ENCODE measurements at regions not wholly inside any gene's neighbourhood (a gene's known extent, or its start where the extent isn't known, plus 50 kb on each side); places are given as distances from the start of the nearest gene placed in this dataset.
"Not testable (repeated sequence)": the region's sequence is repeated elsewhere in the genome, so short reads cannot be mapped to it uniquely, and the experiment has no call there.

DNA sequence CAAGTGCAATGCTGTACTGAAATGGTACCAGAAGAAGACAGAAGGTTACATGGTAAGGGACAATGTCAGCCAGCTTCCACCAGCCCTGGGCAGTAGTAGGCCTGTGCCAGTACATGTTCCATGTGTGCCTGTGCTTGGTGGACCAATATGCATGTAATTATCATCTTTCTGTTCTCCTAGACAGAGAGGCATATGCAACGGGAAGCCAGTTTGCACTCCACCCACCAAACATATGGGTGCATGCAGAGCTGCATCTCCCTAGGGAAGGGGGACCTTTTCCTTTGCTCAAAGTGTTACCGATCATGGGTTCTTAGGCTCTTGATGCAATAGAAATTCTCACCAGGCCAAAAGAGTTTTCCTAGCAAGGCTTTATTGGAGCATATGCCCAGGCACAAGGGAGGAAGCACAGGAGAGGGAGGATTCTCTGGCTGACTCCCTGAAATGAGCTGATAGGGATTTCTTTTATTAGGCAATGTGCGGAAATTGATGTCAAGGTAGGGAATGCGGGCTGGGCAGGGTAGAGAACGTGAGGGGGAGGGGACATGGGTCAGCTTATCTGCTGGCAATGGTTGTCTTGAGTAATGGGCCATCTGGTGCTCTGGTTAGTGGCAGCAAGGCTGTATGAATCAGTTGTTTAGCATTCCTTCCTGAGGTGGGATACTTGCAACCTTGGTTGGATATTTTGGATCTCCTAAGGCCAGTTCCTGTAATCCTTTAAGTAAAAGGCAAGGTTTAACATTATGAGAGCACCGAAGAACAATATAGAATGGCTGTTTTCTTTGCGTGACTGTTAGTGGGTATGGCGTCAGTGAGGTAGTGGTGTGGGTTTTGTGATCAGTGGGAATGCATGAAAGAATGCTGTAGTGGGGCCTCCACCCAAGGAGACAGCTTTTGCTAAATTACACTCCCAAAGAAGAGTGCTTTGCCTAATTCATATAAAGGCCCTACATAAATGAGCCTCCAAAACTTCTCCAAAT, 102.5 kb downstream of the CDRT15L2 start:
- not testable (repeated sequence) for DNase-seq (ENCODE audit: low read depth in 2 of 2)

DNA sequence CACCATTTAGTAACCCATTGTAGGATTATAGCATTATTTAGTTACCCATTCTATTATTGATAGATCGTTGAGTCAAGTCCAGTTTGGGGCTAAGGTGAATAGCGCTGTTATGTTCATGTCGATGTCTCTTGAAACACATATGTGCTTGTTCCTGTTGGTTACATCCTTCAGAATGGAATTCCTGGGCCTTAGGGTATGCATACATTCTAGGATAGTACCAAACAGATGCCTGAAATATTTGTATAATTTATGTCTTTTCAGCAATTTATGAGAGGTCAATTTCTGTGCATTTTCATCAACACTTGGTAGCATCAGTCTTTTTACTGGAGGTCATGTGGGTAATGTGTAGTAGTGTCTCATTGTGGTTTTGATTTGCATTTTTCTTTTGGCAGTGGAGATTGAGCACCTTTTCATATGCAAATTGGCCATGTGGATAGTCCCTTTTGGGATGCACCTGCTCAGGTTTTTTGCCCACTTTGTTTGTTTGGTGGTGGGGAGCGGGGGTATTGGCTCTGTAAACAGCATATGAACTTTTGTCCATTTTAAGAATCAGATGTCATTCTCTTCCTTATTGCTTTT, 104.2 kb downstream of the CDRT15L2 start:
- DNase-seq (ENCODE audit: low read depth in 2 of 2) = not testable (repeated sequence)

DNA sequence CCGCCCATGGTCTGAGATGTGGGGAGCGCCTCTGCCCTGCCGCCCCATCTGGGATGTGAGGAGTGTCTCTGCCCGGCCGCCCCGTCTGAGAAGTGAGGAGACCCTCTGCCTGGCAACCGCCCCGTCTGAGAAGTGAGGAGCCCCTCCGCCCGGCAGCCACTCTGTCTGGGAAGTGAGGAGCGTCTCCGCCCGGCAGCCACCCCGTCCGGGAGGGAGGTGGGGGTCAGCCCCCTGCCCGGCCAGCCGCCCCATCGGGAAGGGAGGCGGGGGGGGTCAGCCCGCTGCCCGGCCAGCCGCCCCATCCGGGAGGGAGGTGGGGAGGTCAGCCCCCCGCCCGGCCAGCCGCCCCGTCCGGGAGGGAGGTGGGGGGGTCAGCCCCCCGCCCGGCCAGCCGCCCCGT, 105.5 kb downstream of the CDRT15L2 start:
- not testable (repeated sequence) for DNase-seq (ENCODE audit: low read depth in 2 of 2)

DNA sequence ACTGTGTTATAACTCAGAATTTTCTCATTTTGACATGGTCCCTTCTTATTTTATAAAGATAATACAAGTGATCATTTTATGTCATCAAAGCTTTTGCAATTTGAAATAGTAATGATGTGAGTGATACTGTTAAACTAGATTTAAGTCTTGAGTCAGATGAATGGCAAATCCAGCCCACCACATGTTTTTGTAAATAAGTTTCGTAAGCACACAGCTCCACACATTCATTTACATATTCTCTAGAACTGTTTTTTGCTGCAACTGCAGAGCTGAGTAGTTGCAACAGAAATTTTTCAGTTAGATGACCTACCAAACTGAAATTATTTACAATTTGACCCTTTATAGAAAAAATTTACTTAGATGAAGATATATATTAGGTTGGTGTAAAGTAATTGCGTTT, 108.1 kb downstream of the CDRT15L2 start:
- not testable (repeated sequence) for DNase-seq (ENCODE audit: low read depth in 2 of 2)

- not testable (repeated sequence) for DNase-seq (ENCODE audit: low read depth in 2 of 2)
Observed at GRCh38 chr17:20689170-20689749, 109.7 kb downstream of the CDRT15L2 start.

DNA sequence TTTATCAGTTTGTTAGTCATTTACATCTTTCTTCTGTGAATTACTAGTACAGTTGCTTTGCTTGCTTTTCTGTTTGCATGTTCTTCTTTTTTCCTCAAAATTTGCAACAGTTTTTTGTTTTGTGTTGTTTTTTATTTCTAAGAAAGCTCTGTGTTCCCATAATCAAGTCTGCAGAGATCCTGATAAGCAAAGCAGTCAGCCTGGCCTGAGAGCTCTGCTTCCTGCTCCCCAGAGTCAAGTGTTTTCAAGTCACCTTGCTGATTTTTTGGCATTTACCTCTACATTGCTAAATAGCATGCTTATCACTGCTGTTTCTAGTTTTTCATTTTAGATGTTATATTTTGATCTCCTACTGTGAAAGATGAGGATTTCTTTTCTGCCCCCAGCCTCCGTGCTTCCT, 113.2 kb downstream of the CDRT15L2 start:
- DNase-seq (ENCODE audit: low read depth in 2 of 2) = not testable (repeated sequence)

- not testable (repeated sequence) for DNase-seq (ENCODE audit: low read depth in 2 of 2)
Observed at GRCh38 chr17:20695871-20696270, 116.3 kb downstream of the CDRT15L2 start.

DNA sequence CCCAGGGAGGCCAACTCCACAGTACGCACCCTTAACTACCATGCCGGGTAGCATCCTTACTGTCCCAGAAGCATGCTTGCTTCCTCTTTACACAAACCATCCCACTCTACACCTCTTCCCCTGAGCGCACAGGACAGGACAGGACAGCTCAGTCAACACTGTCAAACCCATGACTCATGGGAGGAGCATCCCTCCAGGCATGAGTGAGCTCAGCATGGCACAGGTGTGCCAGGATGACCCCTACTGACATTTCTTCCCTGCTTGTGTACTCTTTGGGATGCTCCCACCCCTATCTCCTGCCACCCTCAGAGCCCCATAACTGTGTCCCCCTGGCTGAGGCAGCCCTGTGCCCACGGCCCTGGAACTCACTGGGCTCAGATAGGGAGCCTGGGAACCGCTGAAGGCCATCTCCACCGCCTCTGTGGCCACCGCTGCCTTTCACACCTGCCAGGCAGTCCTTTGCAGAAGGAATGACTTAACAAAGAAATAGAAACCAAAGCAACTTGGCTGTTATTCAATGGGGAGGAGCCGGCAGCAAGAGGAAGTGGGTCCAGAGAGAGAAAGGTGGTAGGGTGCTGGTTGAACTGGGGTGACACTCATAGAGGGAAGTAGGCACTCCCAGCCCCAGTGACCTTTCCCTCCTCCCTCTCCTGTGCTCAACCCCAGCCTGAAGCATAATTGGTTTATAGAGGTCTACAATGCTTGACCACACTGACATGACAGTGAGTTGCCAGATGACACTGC, 119.1 kb downstream of the CDRT15L2 start:
- not testable (repeated sequence) for DNase-seq (ENCODE audit: low read depth in 2 of 2)

DNA sequence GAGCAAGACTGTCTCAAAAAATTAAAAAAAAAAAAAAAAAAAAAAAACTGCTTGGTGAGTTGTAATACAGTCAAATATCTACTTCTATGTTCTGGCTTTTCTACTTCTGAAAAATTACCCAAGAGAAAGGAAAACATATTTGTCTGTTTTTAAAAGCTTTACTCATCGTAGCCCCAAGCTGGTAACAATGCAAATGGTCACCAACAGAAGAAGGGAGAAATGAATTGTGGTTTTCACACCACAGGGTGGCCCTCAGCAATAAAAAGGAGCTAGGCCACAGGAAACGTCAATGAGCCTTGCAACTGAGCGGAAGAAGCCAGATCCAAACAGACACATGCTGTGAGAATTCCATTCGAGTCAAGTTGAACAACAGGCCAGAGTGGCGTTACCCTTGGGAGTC, 121.0 kb downstream of the CDRT15L2 start:
- DNase-seq (ENCODE audit: low read depth in 2 of 2) = not testable (repeated sequence)

DNA sequence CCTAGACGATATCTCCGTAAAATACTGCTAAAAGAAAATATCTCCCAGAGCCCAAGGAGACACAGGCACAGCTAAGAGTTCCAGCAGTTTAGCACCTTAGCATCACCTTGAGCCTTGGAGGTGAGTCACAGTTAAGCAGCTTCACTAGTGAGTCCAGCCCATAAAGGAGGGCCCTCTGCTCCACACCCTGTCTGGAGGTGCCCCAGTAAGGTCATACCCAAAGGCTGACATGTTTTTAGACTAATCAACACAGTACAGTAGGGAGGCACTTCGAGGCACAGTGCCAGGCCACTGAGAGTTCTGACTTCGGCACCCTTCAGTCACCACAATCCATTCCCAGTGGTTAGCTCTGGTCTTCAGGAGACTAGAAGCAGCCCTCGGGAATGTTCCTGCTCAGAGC, 121.8 kb downstream of the CDRT15L2 start:
- DNase-seq (ENCODE audit: low read depth in 2 of 2) = not testable (repeated sequence)

DNA sequence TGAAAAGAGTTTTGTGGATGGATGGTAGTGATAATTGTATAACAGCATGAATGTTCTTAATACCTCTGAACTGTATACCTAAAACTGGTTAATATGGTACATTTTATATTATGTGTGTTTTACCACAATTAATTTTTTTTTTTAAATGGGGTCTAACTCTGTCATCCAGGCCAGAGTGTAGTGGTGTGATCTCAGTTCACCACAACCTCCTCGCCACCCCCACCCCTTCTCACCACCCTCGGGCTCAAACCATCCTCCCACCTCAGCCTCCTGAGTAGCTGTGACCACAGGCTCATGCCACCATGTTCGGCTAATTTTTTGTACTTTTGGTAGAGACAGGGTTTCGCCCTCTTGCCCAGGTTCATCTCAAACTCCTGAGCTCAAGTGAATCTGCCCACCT, 123.2 kb downstream of the CDRT15L2 start:
- no peak for DNase-seq (ENCODE audit: low read depth in 2 of 2)

- DNase-seq (ENCODE audit: low read depth in 2 of 2) = no peak
Observed at GRCh38 chr17:20703781-20704180, 124.3 kb downstream of the CDRT15L2 start.

- DNase-seq (ENCODE audit: low read depth in 2 of 2) = not testable (repeated sequence)
Observed at GRCh38 chr17:20705186-20705585, 125.7 kb downstream of the CDRT15L2 start.

DNA sequence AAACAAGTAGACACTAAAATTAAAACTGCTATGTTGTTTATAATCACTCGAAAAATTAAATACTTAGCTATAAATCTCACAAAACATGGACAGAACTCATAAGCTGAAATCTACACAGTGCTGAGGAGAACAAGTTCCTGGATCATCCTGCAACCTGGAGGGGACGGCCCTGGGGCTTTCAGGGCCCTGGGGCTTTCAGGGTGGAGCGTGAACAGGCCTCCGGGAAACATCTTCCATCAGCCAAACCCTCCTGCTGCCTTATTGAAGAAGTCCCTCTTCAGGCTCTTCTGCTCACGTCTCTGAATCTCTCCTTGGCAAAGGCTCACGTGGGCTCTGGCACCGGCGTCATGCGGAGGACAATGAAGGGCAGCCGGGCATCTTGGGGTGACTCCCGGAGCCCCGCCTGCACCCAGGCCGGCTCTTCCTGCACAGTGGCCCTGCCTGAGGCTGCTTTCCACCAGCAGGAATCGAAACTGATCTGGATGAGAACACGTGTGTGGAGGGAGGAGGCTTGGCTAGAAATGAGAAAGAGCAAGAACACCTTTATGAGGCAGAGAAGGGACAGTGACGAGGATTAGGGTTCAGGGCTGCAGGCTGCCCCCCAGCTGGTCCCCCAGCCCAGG, 127.3 kb downstream of the CDRT15L2 start:
- no peak for DNase-seq (ENCODE audit: low read depth in 2 of 2)

GRCh38 chr17:20708821-20709220, 129.3 kb downstream of the CDRT15L2 start:
- DNase-seq (ENCODE audit: low read depth in 2 of 2) = not testable (repeated sequence)

- not testable (repeated sequence) for DNase-seq (ENCODE audit: low read depth in 2 of 2)
Observed at GRCh38 chr17:20716481-20716880, 137.0 kb downstream of the CDRT15L2 start.

DNA sequence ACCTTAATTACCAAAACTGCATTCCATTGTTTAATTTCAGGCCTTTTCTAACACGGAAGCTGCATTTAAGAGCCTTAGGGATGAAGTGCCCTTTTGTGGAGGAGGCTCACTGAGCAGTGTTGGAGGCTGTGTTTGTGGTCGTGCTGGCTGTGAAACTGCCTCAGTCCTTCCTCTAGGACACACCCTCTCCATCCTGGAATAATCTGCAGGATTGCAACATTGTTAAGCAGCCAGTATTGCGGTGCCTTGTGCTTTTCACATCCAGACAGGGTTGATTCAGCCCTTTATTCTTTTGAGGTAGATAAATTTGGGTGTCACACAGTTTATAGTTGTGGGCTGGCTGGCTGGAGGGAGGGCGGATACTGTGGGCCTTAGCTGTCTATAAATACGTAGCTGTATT, 141.6 kb downstream of the CDRT15L2 start:
- DNase-seq (ENCODE audit: low read depth in 2 of 2) = no peak

DNA sequence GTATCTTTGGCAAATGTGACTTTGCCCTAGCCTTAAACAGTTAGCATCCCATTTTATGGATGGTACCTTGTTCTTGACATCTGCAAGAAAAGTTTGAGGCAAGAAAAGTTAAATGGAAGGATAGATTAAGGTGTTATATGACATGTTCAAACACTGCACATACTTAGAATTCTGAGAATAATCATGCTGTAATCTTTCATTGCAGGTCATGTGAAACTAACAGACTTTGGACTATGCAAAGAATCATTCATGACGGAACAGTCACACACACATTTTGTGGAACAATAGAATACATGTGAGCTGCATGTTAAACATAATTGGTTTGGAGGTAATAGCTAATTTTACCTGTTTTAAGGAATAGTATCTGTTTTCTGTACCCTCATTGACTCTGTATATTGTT, 144.9 kb downstream of the CDRT15L2 start:
- DNase-seq (ENCODE audit: low read depth in 2 of 2) = not testable (repeated sequence)

- not testable (repeated sequence) for DNase-seq (ENCODE audit: low read depth in 2 of 2)
Observed at GRCh38 chr17:20727201-20727600, 147.7 kb downstream of the CDRT15L2 start.

- DNase-seq (ENCODE audit: low read depth in 2 of 2) = no peak
Observed at GRCh38 chr17:20728181-20728580, 148.7 kb downstream of the CDRT15L2 start.

DNA sequence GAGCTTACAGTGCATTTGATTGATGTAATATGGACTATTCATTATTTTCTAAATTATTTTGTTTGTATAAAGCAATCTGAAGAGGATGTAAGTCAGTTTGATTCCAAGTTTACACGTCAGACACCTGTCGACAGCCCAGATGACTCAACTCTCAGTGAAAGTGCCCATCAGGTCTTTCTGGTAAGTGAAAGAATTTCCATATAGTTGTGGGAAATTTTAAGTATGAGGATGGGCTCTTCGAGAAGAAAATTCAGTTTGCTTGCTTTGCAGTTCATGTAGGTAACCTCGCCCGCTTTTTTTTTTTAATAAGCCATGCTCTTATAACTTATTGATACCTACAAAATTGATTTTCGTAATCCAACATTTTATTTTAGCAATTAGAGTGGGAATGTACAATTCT, 151.6 kb downstream of the CDRT15L2 start:
- DNase-seq (ENCODE audit: low read depth in 2 of 2) = not testable (repeated sequence)

All from stimulated activated CD8-positive, alpha-beta memory T cell treated with anti-CD3 and anti-CD28 coated beads, Interleukin-15, amount 100 ng/mL, for 48 hours (primary cell).